Uterus (tissue), 3 donors: ENCODE measurements at regions not wholly inside any gene's neighbourhood (a gene's known extent, or its start where the extent isn't known, plus 50 kb on each side); places are given as distances from the start of the nearest gene placed in this dataset.

Experiments
- DNase-seq, 2 donors: peaks; one replicate each; pipeline ENCODE4 v3.0.0-alpha.2; 2019 to 2020
- H3K27ac ChIP-seq, 2 donors: fragments of 200-600 bp; sonication (generic); 1 replicate in 1 of 2; 2 replicates in 1 of 2; pipeline ENCODE4 v1.5.1; 2016 to 2018
- H3K27me3 ChIP-seq, 2 donors: fragments of 200-600 bp; sonication (generic); one replicate each; pipeline ENCODE4 v1.5.1; 2018 to 2019; ENCODE audit warnings: control low read depth in 1 of 2
- H3K36me3 ChIP-seq, 2 donors: fragments of 200-600 bp; sonication (generic); one replicate each; pipeline ENCODE4 v1.5.1; 2019; ENCODE audit warnings: control low read depth in 1 of 2
- H3K4me1 ChIP-seq, 2 donors: fragments of 200-600 bp; sonication (generic); one replicate each; pipeline ENCODE4 v1.5.1; 2018 to 2019; ENCODE audit warnings: control low read depth in 1 of 2
- H3K4me3 ChIP-seq, 2 donors: fragments of 200-600 bp; sonication (generic); 1 replicate in 1 of 2; 2 replicates in 1 of 2; pipeline ENCODE4 v1.5.1; 2018 to 2019; ENCODE audit warnings: mild to moderate bottlenecking in 1 of 2
- H3K9me3 ChIP-seq, 2 donors: fragments of 200-600 bp; sonication (generic); one replicate each; pipeline ENCODE4 v1.5.1; 2019; ENCODE audit warnings: control low read depth in 1 of 2
- CTCF ChIP-seq, 4 experiments: fragments of 200-600 bp in 2 of 4; fragments of 450-650 bp in 2 of 4; sonication (generic) in 2 of 4; IDR thresholded peaks; one replicate each; pipeline ENCODE4 v1.5.1; 2016 to 2019; ENCODE audit warnings: antibody characterized with exemption in 4 of 4, mild to moderate bottlenecking in 2 of 4, moderate library complexity in 1 of 4
- POLR2A ChIP-seq, 2 donors: fragments of 450-650 bp; IDR thresholded peaks; one replicate each; pipeline ENCODE4 v1.6.1; 2016; ENCODE audit warnings: antibody characterized with exemption in 2 of 2, mild to moderate bottlenecking in 1 of 2, moderate library complexity in 1 of 2
- intact Hi-C: fragments of 100-400 bp; cut with DNase I; formaldehyde crosslinking; loops from one replicate; pipeline ENCODE4 v1.15.1; 2023; ENCODE audit warnings: low total_unique reads
- donor health status: DM: yes; HTN: yes; CAD: no.

- H3K4me3 ChIP-seq = no peak overlapping the region
- no peak overlapping the region for H3K27ac ChIP-seq
- H3K4me1 ChIP-seq = no peaks in the 10 kb centered on the region
- H3K9me3 ChIP-seq = no peaks in the 10 kb centered on the region
- DNase-seq = no peak
- TF ChIP-seq POLR2A (IDR thresholded peaks at IDR 0.05) (no peak), CTCF (IDR thresholded peaks at IDR 0.05) (no peak)
- intact Hi-C loops = no loop called here
- H3K36me3 ChIP-seq = no peaks in the 10 kb centered on the region
- H3K27me3 ChIP-seq = no peaks in the 10 kb centered on the region
Observed at GRCh38 chr12:24615967-24616411, 332.9 kb downstream of the BCAT1 start.

GRCh38 chr12:24608637-24609285, 340.1 kb downstream of the BCAT1 start:
- H3K36me3 ChIP-seq = no peaks in the 10 kb centered on the region
- TF ChIP-seq POLR2A (IDR thresholded peaks at IDR 0.05) = no peak
- intact Hi-C loops = no loop called here
- H3K27me3 ChIP-seq = no peaks in the 10 kb centered on the region
- H3K27ac ChIP-seq = no peak overlapping the region
- H3K9me3 ChIP-seq = no peaks in the 10 kb centered on the region
- DNase-seq = no peak
- H3K4me1 ChIP-seq = no peaks in the 10 kb centered on the region
- H3K4me3 ChIP-seq = no peak overlapping the region

GRCh38 chr12:24608108-24608507, 340.8 kb downstream of the BCAT1 start:
- intact Hi-C loops = no loop called here
- DNase-seq = no peak

GRCh38 chr12:24605916-24606315, 343.0 kb downstream of the BCAT1 start:
- no peak overlapping the region for H3K4me3 ChIP-seq
- no peak for DNase-seq
- intact Hi-C loops = no loop called here

More at GRCh38 chr12:24608108-24608507, 340.8 kb downstream of the BCAT1 start:
- Histone ChIP-seq H3K27ac (no peak overlapping the region), H3K4me1 (no peaks in the 10 kb centered on the region), H3K9me3 (no peaks in the 10 kb centered on the region), H3K4me3 (no peak overlapping the region), H3K36me3 (no peaks in the 10 kb centered on the region), H3K27me3 (no peaks in the 10 kb centered on the region)
- no peak for TF ChIP-seq CTCF (IDR thresholded peaks at IDR 0.05)
- no peak for TF ChIP-seq POLR2A (IDR thresholded peaks at IDR 0.05)

GRCh38 chr12:24605466-24605865, 343.4 kb downstream of the BCAT1 start:
- H3K4me3 ChIP-seq = no peak overlapping the region
- intact Hi-C loops = no loop called here
- DNase-seq = no peak
- no peak overlapping the region for H3K27ac ChIP-seq
- H3K9me3 ChIP-seq = no peaks in the 10 kb centered on the region
- no peak for TF ChIP-seq CTCF (IDR thresholded peaks at IDR 0.05)
- TF ChIP-seq POLR2A (IDR thresholded peaks at IDR 0.05) = no peak
- H3K4me1 ChIP-seq = no peaks in the 10 kb centered on the region
- no peaks in the 10 kb centered on the region for H3K36me3 ChIP-seq
- no peaks in the 10 kb centered on the region for H3K27me3 ChIP-seq

More at GRCh38 chr12:24605916-24606315, 343.0 kb downstream of the BCAT1 start:
- no peaks in the 10 kb centered on the region for H3K4me1 ChIP-seq
- TF ChIP-seq CTCF (IDR thresholded peaks at IDR 0.05) = no peak
- TF ChIP-seq POLR2A (IDR thresholded peaks at IDR 0.05) = no peak
- H3K27ac ChIP-seq = no peak overlapping the region
- no peaks in the 10 kb centered on the region for H3K9me3 ChIP-seq
- no peaks in the 10 kb centered on the region for H3K36me3 ChIP-seq
- no peaks in the 10 kb centered on the region for H3K27me3 ChIP-seq
